ENCODE measurements at regions not wholly inside any gene's neighbourhood (a gene's known extent, or its start where the extent isn't known, plus 50 kb on each side); places are given as distances from the start of the nearest gene placed in this dataset.

DNA sequence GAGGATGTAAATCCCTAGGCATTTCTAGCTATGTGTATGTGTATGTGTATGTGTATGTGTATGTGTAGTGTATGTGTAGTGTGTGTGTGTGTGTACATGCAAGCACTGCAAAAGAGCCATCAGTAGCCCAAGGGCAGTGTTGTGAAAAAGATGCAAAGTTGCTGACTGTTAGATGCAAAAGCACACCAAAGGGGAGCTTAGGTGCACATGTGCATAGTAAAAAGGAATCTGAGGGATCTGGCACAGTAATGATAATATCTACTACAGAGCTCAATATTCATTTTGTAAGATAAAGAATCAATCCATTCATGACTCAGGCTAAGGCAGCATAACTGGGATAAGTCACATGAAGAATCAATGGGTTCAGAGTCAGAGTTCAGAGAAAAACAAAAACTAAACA is 80.2 kb downstream of the TMEM47 start:
- DNase-seq (ENCODE audit: insufficient read length): no peak
- no peak for FAIRE-seq
- TF ChIP-seq TAF1 (IDR thresholded peaks at IDR 0.05; ENCODE audit: borderline replicate concordance, low read depth, low read length): no peak
- no peak for TF ChIP-seq POLR2A (IDR thresholded peaks at IDR 0.05; ENCODE audit: low read depth, low read length)
- no peak for TF ChIP-seq POLR2AphosphoS5 (IDR thresholded peaks at IDR 0.05; ENCODE audit: low read depth, low read length)

DNA sequence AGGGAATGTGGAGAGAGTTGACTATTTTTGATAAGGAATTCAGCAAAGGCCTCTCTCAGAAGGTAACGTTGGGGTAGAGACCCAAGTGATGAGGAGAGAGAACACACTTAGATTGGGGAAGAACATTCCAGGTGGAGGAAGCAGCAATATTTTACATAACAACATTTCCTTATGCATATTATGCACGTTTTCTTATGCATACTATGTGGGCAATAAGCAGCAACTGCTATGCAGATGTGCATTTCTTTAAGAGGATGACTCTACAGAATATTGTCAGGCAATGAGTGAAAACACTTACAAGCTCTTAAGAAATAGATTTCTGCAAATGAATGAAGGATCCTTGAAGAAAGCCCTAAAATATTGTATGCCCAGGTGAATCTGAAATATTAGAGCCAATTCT is 91.1 kb downstream of the TMEM47 start:
- no peak for DNase-seq (ENCODE audit: insufficient read length)
- TF ChIP-seq POLR2A (IDR thresholded peaks at IDR 0.05; ENCODE audit: low read depth, low read length): no peak
- TF ChIP-seq POLR2AphosphoS5 (IDR thresholded peaks at IDR 0.05; ENCODE audit: low read depth, low read length): no peak
- TF ChIP-seq TAF1 (IDR thresholded peaks at IDR 0.05; ENCODE audit: borderline replicate concordance, low read depth, low read length): no peak
- FAIRE-seq: no peak

DNA sequence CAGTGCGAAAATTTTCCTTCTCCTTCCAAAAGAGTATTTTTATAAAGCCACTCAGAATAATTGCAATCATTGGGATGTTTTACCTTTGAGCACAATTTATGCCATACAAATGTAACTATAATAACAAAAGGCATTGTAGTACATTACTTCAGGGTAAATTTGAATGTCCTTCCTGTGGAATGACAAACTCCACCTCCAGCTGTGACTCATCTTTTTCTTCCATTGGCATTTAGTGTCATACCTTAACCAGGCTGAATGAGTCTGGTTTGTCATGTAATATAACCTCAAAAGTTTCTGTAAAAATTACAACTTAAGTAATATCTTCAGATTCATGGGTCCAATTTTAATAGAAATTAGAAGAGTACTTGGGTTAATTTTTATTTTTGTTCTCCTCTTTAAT is 93.3 kb downstream of the TMEM47 start:
- TF ChIP-seq TAF1 (IDR thresholded peaks at IDR 0.05; ENCODE audit: borderline replicate concordance, low read depth, low read length) (no peak), POLR2A (IDR thresholded peaks at IDR 0.05; ENCODE audit: low read depth, low read length) (no peak), POLR2AphosphoS5 (IDR thresholded peaks at IDR 0.05; ENCODE audit: low read depth, low read length) (no peak)
- DNase-seq (ENCODE audit: insufficient read length): no peak
- no peak for FAIRE-seq

DNA sequence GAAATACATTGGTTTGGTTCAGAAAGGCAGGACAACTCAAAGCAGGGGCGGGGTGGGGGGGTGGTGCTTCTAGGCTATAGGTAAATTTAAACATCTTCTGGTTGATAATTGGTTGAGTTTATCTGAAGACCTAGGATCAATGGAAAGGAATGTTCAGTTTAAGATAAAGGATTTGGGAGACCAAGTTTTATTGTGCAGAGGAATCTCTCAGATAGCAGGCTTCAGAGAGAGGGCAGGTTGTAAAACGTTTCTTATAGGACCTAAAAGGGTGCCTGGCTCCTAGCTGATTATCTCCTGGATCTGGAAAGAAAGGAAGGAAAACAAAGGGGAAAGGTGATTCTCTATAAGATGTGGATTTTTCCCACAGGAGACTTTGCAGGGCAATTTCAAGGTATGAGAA is 94.0 kb downstream of the TMEM47 start:
- TF ChIP-seq TAF1 (IDR thresholded peaks at IDR 0.05; ENCODE audit: borderline replicate concordance, low read depth, low read length): no peak
- no peak for TF ChIP-seq POLR2AphosphoS5 (IDR thresholded peaks at IDR 0.05; ENCODE audit: low read depth, low read length)
- TF ChIP-seq POLR2A (IDR thresholded peaks at IDR 0.05; ENCODE audit: low read depth, low read length): no peak
- DNase-seq (ENCODE audit: insufficient read length) (no peak), FAIRE-seq (no peak)

DNA sequence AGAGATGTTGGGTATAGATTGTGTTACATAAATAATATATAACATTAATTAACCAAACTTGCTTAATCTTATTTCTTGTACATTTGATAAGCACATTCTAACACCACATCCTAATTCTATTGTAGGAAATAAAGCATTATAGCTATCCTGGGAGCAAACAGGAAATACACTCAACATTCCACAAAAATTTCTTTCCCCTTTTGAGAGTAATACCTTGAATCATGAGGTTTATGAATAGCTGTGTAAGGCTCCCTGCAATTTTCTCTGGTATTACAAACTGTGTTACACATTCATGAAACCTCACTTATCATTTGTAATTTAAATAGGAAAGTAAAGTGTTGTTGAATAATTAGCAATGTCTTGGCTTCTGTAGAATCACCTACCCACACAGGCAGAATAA is 95.1 kb downstream of the TMEM47 start:
- no peak for FAIRE-seq
- DNase-seq (ENCODE audit: insufficient read length): no peak
- TF ChIP-seq POLR2A (IDR thresholded peaks at IDR 0.05; ENCODE audit: low read depth, low read length) (no peak), TAF1 (IDR thresholded peaks at IDR 0.05; ENCODE audit: borderline replicate concordance, low read depth, low read length) (no peak)

DNA sequence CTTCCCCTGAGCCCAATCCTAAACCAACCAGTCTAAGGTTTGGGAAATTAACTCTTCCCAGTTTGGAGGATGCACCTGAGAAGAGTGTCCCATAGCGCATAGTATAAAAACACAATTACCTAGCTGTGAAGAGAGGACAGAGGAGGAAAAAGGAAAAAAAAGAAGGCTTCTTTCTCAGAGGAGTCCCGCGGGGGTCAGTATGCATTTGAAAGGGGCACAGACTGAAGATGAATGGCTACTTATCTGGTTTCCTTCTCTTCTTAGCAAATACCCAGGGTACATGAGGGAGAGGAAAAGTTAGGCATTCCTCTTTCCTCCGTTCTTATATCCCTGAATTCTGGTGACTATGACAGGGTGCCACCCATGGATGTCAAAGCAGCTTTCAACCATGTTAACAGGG is 96.9 kb downstream of the TMEM47 start:
- FAIRE-seq (no peak), DNase-seq (ENCODE audit: insufficient read length) (no peak)
- TF ChIP-seq TAF1 (IDR thresholded peaks at IDR 0.05; ENCODE audit: borderline replicate concordance, low read depth, low read length) (no peak), POLR2AphosphoS5 (IDR thresholded peaks at IDR 0.05; ENCODE audit: low read depth, low read length) (no peak), POLR2A (IDR thresholded peaks at IDR 0.05; ENCODE audit: low read depth, low read length) (no peak)

DNA sequence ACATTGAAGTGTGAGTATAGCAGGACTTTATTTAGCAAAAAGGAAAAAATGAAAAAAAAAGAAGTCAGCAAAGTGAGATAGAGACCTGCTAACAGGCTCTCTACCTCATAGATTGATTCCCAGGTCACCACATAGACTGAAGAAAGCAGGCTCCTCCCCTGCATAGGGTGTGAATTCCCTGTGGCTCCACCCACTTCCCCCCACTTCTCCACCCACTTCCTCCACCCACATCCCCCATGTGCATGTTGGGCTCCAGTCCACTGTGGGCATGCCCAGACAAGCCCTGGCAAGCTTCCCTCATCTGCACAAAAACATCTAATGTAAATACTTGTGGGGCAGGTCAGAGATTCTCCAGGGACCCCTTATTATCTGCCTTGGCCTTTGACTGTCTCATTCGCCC is 97.8 kb downstream of the TMEM47 start:
- FAIRE-seq (no peak), DNase-seq (ENCODE audit: insufficient read length) (no peak)
- no peak for TF ChIP-seq POLR2A (IDR thresholded peaks at IDR 0.05; ENCODE audit: low read depth, low read length)

DNA sequence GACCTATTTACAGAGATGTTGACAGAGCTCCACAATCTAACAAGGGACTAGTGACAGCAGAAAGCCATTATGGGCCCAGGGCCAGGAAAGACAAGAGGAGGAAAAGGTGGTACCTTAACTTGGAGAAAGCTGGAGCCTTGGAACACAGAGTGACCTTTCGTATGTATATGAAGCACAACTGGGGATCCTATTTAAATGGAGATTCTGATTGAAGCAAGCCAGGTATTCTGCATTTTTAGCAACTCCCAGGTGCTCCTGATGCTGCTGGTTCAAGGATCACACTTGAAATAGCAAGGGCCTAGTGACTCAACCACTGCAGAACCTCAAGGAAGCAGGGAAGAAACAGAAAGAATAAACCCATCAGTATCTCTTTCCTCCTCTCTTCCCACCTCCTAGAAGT is 99.4 kb downstream of the TMEM47 start:
- DNase-seq (ENCODE audit: insufficient read length) (no peak), FAIRE-seq (no peak)
- TF ChIP-seq POLR2AphosphoS5 (IDR thresholded peaks at IDR 0.05; ENCODE audit: low read depth, low read length): no peak
- TF ChIP-seq POLR2A (IDR thresholded peaks at IDR 0.05; ENCODE audit: low read depth, low read length): no peak
- TF ChIP-seq TAF1 (IDR thresholded peaks at IDR 0.05; ENCODE audit: borderline replicate concordance, low read depth, low read length): no peak

DNA sequence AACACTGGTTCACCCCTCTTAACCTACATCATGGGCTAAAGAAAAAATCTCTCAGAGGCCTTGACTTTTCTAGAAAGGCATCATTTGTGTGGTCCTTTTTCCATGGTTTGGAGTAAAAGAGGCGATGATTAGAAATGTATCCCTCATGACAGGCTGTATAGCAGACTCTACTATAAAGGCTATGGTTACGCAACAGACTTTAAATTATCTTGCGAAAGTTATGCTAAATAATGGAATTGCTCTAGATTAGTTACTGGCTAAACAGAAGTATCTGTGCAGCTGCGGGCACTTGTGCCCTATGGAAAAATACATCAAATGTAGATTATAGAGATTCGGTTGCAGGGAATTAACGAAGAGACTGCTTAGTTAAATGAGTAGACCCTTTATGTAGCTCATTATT is 101.6 kb downstream of the TMEM47 start:
- no peak for FAIRE-seq
- TF ChIP-seq TAF1 (IDR thresholded peaks at IDR 0.05; ENCODE audit: borderline replicate concordance, low read depth, low read length) (no peak), POLR2A (IDR thresholded peaks at IDR 0.05; ENCODE audit: low read depth, low read length) (no peak), POLR2AphosphoS5 (IDR thresholded peaks at IDR 0.05; ENCODE audit: low read depth, low read length) (no peak)
- DNase-seq (ENCODE audit: insufficient read length): no peak

DNA sequence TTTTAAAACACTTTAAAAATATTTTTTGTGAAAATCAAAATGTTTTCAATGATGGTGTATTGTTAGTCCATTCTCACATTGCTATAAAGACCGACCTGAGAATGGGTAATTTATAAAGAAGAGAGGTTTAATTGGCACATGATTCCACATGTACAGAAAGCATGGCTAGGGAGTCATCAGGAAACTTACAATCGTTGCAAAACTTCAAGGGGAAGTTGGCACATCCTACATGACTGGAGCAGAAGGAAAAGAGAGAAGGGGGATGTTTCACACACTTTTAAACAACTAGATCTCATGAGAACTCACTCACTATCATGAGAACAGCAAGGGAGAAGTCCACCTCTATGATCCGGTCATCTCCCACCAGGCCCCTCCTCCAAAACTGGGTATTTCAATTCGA is 110.7 kb downstream of the TMEM47 start:
- TF ChIP-seq TAF1 (IDR thresholded peaks at IDR 0.05; ENCODE audit: borderline replicate concordance, low read depth, low read length) (no peak), POLR2AphosphoS5 (IDR thresholded peaks at IDR 0.05; ENCODE audit: low read depth, low read length) (no peak), POLR2A (IDR thresholded peaks at IDR 0.05; ENCODE audit: low read depth, low read length) (no peak)
- FAIRE-seq: no peak
- no peak for DNase-seq (ENCODE audit: insufficient read length)

DNA sequence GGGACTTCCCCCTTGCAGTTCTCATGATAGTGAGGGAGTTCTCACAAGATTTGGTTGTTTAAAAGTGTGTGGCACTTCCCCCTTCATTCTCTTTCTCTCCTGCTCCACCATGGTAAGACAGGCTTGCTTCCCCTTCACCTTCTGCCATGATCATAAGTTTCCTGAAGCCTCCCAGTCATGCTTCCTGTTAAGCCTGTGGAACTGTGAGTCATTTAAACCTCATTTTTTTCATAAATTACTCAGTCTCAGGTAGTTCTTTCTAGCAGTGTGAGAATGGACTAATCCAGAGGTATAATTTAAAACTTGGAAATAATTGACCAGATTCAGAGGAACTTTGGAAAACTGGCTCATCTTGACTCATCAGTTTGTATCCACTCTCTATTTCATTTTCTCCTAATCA is 129.0 kb downstream of the TMEM47 start:
- DNase-seq (ENCODE audit: insufficient read length): no peak
- TF ChIP-seq POLR2A (IDR thresholded peaks at IDR 0.05; ENCODE audit: low read depth, low read length) (no peak), TAF1 (IDR thresholded peaks at IDR 0.05; ENCODE audit: borderline replicate concordance, low read depth, low read length) (no peak), POLR2AphosphoS5 (IDR thresholded peaks at IDR 0.05; ENCODE audit: low read depth, low read length) (no peak)
- no peak for FAIRE-seq

DNA sequence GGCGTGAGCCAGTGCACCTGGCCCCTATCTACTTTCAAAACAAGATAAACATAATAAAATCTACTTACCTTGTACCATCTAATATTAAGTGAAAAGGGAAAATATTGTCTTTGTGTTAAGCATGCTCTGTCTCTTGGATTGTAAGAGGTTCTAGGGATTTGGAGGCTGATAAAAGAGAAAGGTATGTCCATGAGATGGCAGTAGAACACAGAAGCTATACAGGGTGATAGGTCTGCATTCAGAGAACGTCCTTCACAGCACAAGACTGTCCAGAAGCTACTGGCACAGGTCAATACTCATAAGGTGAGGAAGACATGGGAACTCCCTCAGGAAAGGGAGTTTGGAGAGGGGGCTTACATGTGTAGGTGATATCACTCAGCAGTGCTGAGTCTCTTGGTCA is 135.5 kb downstream of the TMEM47 start:
- DNase-seq (ENCODE audit: insufficient read length) (no peak), FAIRE-seq (no peak)
- TF ChIP-seq POLR2A (IDR thresholded peaks at IDR 0.05; ENCODE audit: low read depth, low read length) (no peak), TAF1 (IDR thresholded peaks at IDR 0.05; ENCODE audit: borderline replicate concordance, low read depth, low read length) (no peak), POLR2AphosphoS5 (IDR thresholded peaks at IDR 0.05; ENCODE audit: low read depth, low read length) (no peak)

DNA sequence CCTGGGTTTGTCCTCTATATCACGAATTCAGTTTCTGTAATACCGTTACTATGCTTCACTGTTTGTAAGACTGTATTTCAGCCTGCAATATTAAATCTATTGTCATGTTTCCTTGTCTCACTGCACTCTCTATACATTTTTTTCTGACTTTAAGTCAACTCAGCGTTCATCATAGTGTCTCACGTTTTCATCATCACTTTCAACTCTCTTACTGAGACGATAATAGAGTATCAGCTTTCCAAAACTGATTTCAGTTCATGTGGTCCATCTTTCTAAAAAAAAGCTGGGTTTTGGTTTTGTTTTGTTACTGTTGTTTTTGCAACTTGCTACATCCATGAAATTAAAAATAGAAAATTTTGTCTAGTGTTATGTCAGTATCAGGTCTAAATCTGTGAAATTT is 147.7 kb downstream of the TMEM47 start:
- no peak for DNase-seq (ENCODE audit: insufficient read length)
- no peak for TF ChIP-seq POLR2AphosphoS5 (IDR thresholded peaks at IDR 0.05; ENCODE audit: low read depth, low read length)
- TF ChIP-seq POLR2A (IDR thresholded peaks at IDR 0.05; ENCODE audit: low read depth, low read length): no peak
- no peak for TF ChIP-seq TAF1 (IDR thresholded peaks at IDR 0.05; ENCODE audit: borderline replicate concordance, low read depth, low read length)
- FAIRE-seq: no peak
